NOMO-1 treated with dmso at 0.1 percent for 144 hours (cell line): ENCODE measurements at regions not wholly inside any gene's neighbourhood (a gene's known extent, or its start where the extent isn't known, plus 50 kb on each side); places are given as distances from the start of the nearest gene placed in this dataset.
"Not testable (repeated sequence)": the region's sequence is repeated elsewhere in the genome, so short reads cannot be mapped to it uniquely, and the experiment has no call there.

Experiments
- DNase-seq: peaks from one replicate; lab custom pipeline; 2025; ENCODE audit not compliant: unreplicated experiment; lab: John Stamatoyannopoulos, UW

GRCh38 chr1:57532299-57532698 is 108.4 kb upstream of the DAB1 start:
- no peak for DNase-seq

GRCh38 chr1:57530911-57531260 is 107.0 kb upstream of the DAB1 start:
- DNase-seq: not testable (repeated sequence)

DNA sequence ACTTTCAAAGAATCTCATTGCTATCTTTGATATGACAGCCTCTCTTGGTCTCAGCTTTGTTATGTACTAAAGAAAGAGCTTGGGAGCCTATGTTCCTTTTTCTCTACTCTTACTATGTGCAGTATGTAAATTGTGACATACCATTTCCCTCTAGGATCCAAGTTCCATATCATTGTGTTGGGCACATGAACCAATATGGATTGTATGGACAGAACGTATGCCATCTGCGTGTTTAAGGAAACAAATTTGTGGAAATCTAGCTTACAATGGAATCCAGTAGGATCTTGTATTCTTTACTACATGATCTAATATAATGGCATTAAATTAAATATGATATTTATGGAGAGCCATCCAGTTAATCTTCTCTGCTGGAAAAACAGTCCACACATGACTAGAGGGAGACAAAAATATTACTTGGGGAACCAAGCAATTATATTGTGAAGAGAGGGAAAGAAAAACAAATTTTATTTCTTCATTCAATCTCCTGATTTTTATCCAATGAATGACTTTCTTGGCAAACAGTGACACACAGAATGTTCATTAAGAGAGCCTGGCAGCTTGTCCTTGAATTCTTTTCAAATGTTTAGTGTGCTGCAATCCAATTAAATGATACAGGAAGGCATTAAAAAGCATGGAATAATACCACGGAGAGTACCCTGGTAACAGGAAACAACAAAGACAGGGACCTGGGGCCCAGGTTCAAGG is 106.5 kb upstream of the DAB1 start:
- DNase-seq: no peak

- no peak for DNase-seq
Measured at GRCh38 chr1:57522575-57522974, 98.7 kb upstream of the DAB1 start.

DNA sequence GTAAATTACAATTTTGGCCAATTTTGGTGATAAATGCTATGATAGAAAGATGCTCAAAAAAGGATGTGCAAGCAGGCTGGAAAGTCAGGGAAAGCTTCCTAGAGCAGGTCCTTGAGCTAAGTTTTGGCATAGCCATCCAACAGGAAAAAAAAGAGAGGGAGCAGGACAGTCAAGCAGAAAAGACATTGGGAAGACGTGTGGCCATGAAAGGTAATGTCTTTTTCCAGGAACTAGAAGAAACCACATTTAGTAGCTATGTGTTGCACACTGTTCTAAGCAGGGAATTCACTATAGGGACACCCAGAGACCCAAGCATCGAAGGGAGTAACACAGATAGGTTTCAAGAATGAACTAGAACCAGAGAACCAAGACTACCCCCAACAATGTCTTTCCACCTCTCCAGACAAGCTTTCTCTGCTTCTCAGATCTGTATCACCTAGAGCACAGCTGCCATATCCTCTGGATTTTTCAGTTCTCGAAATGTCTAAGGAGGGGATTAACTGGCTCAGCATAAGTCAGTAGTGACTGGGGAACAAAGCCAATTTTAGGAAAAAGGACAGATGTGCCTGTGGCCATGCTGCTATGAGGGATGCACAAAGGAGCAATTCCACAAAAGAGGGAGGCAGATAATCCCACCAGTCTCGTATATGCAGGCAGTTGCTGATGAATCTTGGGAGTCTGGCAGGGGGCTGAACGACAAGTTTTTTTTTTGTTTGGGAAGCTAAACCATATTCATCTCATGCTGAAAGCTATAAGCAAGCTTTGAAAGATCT is 97.1 kb upstream of the DAB1 start:
- DNase-seq: no peak

- no peak for DNase-seq
Measured at GRCh38 chr1:57518496-57518895, 94.6 kb upstream of the DAB1 start.

- DNase-seq: no peak
Measured at GRCh38 chr1:57517587-57518374, 93.9 kb upstream of the DAB1 start.

GRCh38 chr1:57512386-57512785 is 88.5 kb upstream of the DAB1 start:
- DNase-seq: no peak

DNA sequence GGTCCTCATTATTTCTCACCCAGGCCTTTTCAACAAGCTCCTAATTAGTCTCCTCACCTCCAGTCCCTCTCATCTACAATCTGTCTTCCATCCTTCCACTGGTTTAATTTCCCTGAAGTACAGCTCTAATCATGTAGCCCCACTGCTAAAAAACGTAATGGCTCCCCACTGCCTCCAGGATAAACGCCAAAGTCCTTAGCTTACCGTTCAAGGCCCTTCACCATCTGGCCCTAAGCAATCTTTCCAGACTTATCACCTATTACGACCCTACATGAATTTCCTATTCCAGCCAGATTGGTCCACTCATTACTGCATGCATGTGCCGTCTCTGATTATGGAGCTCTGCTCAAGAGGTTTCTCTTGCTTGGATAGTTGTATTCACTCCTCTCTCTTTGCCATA is 83.1 kb upstream of the DAB1 start:
- DNase-seq: no peak

- DNase-seq: no peak
Measured at GRCh38 chr1:57503337-57503736, 79.5 kb upstream of the DAB1 start.

DNA sequence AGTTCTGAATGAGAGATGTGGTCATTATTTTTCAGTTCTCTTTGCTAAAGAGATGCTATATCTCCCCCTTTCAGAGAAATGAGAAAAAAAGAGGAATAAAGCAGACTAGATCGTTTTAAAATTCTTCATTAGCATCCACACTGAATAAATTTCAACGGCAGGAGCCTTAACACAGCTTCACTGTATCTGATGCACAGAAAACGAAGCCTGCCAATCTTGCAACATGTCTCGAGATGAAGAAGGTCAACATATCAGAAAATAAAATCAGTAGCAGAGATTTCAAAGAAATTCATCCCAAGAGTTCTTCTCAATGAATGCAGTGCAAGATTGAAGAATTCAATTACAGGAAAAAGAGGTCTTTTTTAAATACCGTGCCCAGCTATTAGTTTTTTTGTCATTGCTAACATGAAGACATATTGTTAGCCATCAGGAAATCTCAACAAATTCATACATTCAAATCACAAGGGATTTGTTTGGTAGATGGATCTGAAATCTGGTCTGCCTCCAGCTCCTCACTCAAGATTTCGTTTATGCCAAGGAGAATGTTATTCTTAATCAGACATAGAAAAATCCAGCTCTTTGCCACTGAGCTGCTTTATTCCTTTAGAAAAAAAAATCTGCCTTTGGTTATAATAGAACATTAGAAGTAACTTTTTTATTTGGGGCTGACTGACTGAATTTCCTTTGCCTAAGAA is 76.4 kb upstream of the DAB1 start:
- DNase-seq: no peak

- no peak for DNase-seq
Measured at GRCh38 chr1:57494530-57495079, 70.7 kb upstream of the DAB1 start.

GRCh38 chr1:57492586-57493226 is 68.8 kb upstream of the DAB1 start:
- no peak for DNase-seq

DNA sequence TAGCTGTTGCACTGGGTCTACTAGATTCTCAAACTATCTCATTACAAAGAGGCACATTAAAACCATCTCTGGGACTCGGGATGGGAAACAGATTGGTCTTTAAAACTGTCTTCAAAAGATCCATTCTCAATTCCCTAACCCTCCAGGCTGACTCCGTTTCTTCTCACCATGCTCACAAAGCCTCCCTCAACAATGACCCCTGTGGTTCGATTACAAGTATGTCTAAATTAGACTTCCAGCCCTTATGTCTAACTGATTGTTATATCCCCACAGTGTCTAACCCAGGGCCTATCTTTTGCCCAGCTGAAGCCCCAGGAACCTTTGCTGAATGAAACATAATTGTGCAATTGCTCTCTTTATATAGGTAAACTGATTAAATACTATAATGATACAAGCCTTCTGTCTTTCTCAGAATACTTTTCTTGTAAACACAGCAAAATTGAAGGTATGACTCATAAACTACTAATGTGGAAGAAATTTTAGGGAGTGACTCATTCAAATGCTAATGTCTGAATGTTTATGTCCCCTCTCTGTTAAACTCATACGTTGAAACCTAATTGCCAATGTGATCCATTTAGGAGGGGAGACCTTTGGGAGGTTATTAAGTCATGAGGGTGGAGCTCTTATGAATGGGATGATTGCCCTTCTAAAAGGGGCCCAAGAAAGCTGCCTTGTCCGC is 65.6 kb upstream of the DAB1 start:
- no peak for DNase-seq

GRCh38 chr1:57485643-57486042 is 61.8 kb upstream of the DAB1 start:
- no peak for DNase-seq

DNA sequence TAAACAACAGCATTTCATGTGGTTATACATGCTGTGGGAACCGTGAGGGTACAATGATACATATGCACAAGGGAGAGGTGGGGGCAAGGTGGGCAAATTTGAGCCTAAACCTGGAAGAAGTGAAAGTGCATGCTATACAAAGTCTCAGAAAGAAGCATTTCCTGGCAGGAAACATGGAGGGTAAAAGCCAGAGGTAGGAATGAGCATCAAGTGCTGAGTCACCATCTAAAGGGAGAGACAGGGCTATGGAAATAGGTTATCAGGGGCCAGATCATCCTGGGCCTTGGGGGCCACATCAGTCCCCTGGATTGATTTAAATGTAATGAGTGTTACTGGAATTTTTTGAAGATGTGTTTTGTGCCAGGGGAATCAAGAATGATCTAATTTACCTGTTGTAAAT is 60.1 kb upstream of the DAB1 start:
- no peak for DNase-seq

GRCh38 chr1:57479471-57479870 is 55.6 kb upstream of the DAB1 start:
- no peak for DNase-seq

GRCh38 chr1:57475366-57475765 is 51.5 kb upstream of the DAB1 start:
- DNase-seq: no peak

DNA sequence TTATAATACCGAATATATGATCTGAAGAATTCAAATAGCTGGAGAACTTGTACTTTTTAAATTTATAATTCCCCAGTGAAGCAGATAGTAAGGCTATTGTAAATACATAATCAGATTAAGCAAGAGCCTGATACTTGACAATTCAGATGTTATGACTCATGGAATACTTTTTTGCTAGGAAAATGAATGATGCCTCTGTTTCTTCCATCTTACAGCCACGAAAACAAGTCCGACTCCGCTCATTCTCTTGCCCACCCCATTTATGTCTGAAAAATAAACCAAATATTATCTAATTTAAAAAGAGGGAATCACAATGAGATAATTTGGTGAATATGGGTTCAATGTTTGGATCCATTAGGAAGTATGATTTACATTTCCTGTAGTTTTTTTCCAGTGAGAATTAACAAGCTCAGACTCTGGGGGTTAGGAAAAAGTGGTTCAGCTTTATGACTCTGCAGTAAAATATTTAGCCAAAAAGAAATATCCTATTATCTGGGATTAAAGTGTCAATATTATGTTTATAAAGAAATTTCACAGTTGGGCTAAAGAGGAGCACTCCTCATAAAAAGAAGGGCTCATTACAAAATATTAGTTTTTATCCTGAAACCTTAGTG is 50.4 kb upstream of the DAB1 start:
- DNase-seq: no peak
